ENCODE measurements at regions not wholly inside any gene's neighbourhood (a gene's known extent, or its start where the extent isn't known, plus 50 kb on each side); places are given as distances from the start of the nearest gene placed in this dataset.

GRCh38 chr4:174040287-174040686, 243.2 kb downstream of the FBXO8 start:
- no peak for TF ChIP-seq CTCF (IDR thresholded peaks at IDR 0.05; ENCODE audit: borderline replicate concordance, insufficient read depth, low read depth, low read length)
- no peak overlapping the region for H3K4me3 ChIP-seq (ENCODE audit: low read depth, low read length)

- no peak for TF ChIP-seq CTCF (IDR thresholded peaks at IDR 0.05; ENCODE audit: borderline replicate concordance, insufficient read depth, low read depth, low read length)
- no peak overlapping the region for H3K4me3 ChIP-seq (ENCODE audit: low read depth, low read length)
These were observed 245.0 kb downstream of the FBXO8 start for GRCh38 chr4:174038481-174038880.

GRCh38 chr4:174037631-174038030, 245.8 kb downstream of the FBXO8 start:
- no peak for TF ChIP-seq CTCF (IDR thresholded peaks at IDR 0.05; ENCODE audit: borderline replicate concordance, insufficient read depth, low read depth, low read length)
- no peak overlapping the region for H3K4me3 ChIP-seq (ENCODE audit: low read depth, low read length)

GRCh38 chr4:174037049-174037448, 246.4 kb downstream of the FBXO8 start:
- TF ChIP-seq CTCF (IDR thresholded peaks at IDR 0.05; ENCODE audit: borderline replicate concordance, insufficient read depth, low read depth, low read length) = no peak
- H3K4me3 ChIP-seq (ENCODE audit: low read depth, low read length) = no peak overlapping the region

- no peak for TF ChIP-seq CTCF (IDR thresholded peaks at IDR 0.05; ENCODE audit: borderline replicate concordance, insufficient read depth, low read depth, low read length)
These were observed 246.9 kb downstream of the FBXO8 start for GRCh38 chr4:174036576-174036975.

GRCh38 chr4:174036111-174036510, 247.4 kb downstream of the FBXO8 start:
- H3K4me3 ChIP-seq (ENCODE audit: low read depth, low read length) = no peak overlapping the region
- no peak for TF ChIP-seq CTCF (IDR thresholded peaks at IDR 0.05; ENCODE audit: borderline replicate concordance, insufficient read depth, low read depth, low read length)

More at GRCh38 chr4:174036576-174036975, 246.9 kb downstream of the FBXO8 start:
- no peak overlapping the region for H3K4me3 ChIP-seq (ENCODE audit: low read depth, low read length)

GRCh38 chr4:174023641-174024040, 259.8 kb downstream of the FBXO8 start:
- no peak overlapping the region for H3K4me3 ChIP-seq (ENCODE audit: low read depth, low read length)
- TF ChIP-seq CTCF (IDR thresholded peaks at IDR 0.05; ENCODE audit: borderline replicate concordance, insufficient read depth, low read depth, low read length) = no peak
